GM23338 (cell line): ENCODE measurements at regions not wholly inside any gene's neighbourhood (a gene's known extent, or its start where the extent isn't known, plus 50 kb on each side); places are given as distances from the start of the nearest gene placed in this dataset.

ENCODE experiments used
- ATAC-seq: fragments of 200-7000 bp; cut with Tn5 transposase; 3 replicates; pipeline ENCODE4 v1.9.1; 2020
- DNase-seq: peaks from one replicate; pipeline ENCODE4 v3.0.0-alpha.2; 2015; ENCODE audit warnings: low spot score
- H2AFZ ChIP-seq: fragments of 200-600 bp; sonication (generic); 2 replicates; pipeline ENCODE4 v1.8.0; 2016; ENCODE audit warnings: antibody characterized with exemption, mild to moderate bottlenecking, moderate library complexity
- H3F3A ChIP-seq: fragments of 200-600 bp; sonication (generic); replicated peaks from 2 replicates; pipeline ENCODE4 v1.8.0; 2017; ENCODE audit warnings: antibody characterized with exemption, mixed run types, low read depth
- H3K27ac ChIP-seq: fragments of 200-600 bp; sonication (generic); 2 replicates; pipeline ENCODE4 v1.6.1; 2016; ENCODE audit warnings: low read depth
- H3K27me3 ChIP-seq: fragments of 200-600 bp; sonication (generic); 2 replicates; pipeline ENCODE4 v1.8.0; 2016; ENCODE audit warnings: mild to moderate bottlenecking, mixed run types, moderate library complexity; ENCODE audit not compliant: insufficient read depth
- H3K36me3 ChIP-seq: fragments of 200-600 bp; sonication (generic); 2 replicates; pipeline ENCODE4 v1.8.0; 2016; ENCODE audit warnings: mild to moderate bottlenecking; ENCODE audit not compliant: insufficient read depth
- H3K4me1 ChIP-seq: fragments of 200-600 bp; sonication (generic); 2 replicates; pipeline ENCODE4 v1.8.0; 2016; ENCODE audit warnings: mild to moderate bottlenecking, moderate library complexity; ENCODE audit not compliant: insufficient read depth
- H3K4me2 ChIP-seq: fragments of 200-600 bp; sonication (generic); 2 replicates; pipeline ENCODE4 v1.7.1; 2017; ENCODE audit warnings: mixed run types
- H3K4me3 ChIP-seq: fragments of 200-600 bp; sonication (generic); 2 replicates; pipeline ENCODE4 v1.6.1; 2016; ENCODE audit warnings: mixed run types
- H3K79me2 ChIP-seq: fragments of 200-600 bp; sonication (generic); replicated peaks from 2 replicates; pipeline ENCODE4 v1.8.0; 2017; ENCODE audit warnings: mild to moderate bottlenecking; ENCODE audit not compliant: insufficient read depth
- H3K9me2 ChIP-seq: fragments of 200-600 bp; sonication (generic); 2 replicates; pipeline ENCODE4 v1.8.0; 2017; ENCODE audit not compliant: insufficient read depth
- H4K20me1 ChIP-seq: fragments of 200-600 bp; sonication (generic); replicated peaks from 2 replicates; pipeline ENCODE4 v1.8.0; 2017; ENCODE audit warnings: mild to moderate bottlenecking; ENCODE audit not compliant: insufficient read depth
- H3K27ac Mint-ChIP-seq: 2 replicates; pipeline ENCODE4 v1.8.0; 2020; ENCODE audit warnings: inconsistent platforms, mild to moderate bottlenecking, moderate library complexity, mixed read lengths
- H3K27me3 Mint-ChIP-seq: 3 replicates; pipeline ENCODE4 v1.8.0; 2022; ENCODE audit warnings: low read depth, mild to moderate bottlenecking, moderate library complexity, mixed read lengths, inconsistent platforms; ENCODE audit not compliant: insufficient read depth, poor library complexity
- H3K36me3 Mint-ChIP-seq: 3 replicates; pipeline ENCODE4 v1.8.0; 2021; ENCODE audit warnings: low read depth, mild to moderate bottlenecking, inconsistent platforms, moderate library complexity, mixed read lengths
- H3K4me1 Mint-ChIP-seq: 3 replicates; pipeline ENCODE4 v1.8.0; 2020; ENCODE audit warnings: mild to moderate bottlenecking, inconsistent platforms, mixed read lengths
- H3K4me3 Mint-ChIP-seq: 3 replicates; pipeline ENCODE4 v1.8.0; 2021; ENCODE audit warnings: moderate library complexity, mild to moderate bottlenecking, inconsistent platforms, mixed read lengths
- H3K9me3 Mint-ChIP-seq: 3 replicates; pipeline ENCODE4 v1.8.0; 2020; ENCODE audit warnings: moderate library complexity, mild to moderate bottlenecking, inconsistent platforms, mixed read lengths
- CREB1 ChIP-seq: fragments of 250-450 bp; sonication (Bioruptor Pico); IDR thresholded peaks from 2 replicates; pipeline ENCODE4 v1.5.0; 2020; ENCODE audit warnings: low read depth, mild to moderate bottlenecking, moderate library complexity
- ETS1 ChIP-seq: IDR thresholded peaks from 2 replicates; pipeline ENCODE4 v1.6.1; 2016; ENCODE audit warnings: antibody characterized with exemption
- EZH2 ChIP-seq: fragments of 200-600 bp; sonication (generic); IDR thresholded peaks from one replicate; pipeline ENCODE4 v1.8.0; 2017; ENCODE audit warnings: antibody characterized with exemption, mild to moderate bottlenecking, low read depth; ENCODE audit not compliant: unreplicated experiment
- EZH2phosphoT487 ChIP-seq: fragments of 200-600 bp; sonication (generic); IDR thresholded peaks from one replicate; pipeline ENCODE4 v1.8.1; 2018; ENCODE audit warnings: antibody characterized with exemption; ENCODE audit not compliant: unreplicated experiment
- JUNB ChIP-seq: IDR thresholded peaks from one replicate; pipeline ENCODE4 v1.6.1; 2016; ENCODE audit warnings: antibody characterized with exemption; ENCODE audit not compliant: unreplicated experiment
- NANOG ChIP-seq: IDR thresholded peaks from 2 replicates; pipeline ENCODE4 v1.6.1; 2016; ENCODE audit warnings: antibody characterized with exemption, borderline replicate concordance
- POLR2AphosphoS5 ChIP-seq: IDR thresholded peaks from 2 replicates; pipeline ENCODE4 v1.6.1; 2016; ENCODE audit warnings: antibody characterized with exemption, low read depth
- REST ChIP-seq: IDR thresholded peaks from one replicate; pipeline ENCODE4 v1.6.1; 2018; ENCODE audit warnings: antibody characterized with exemption; ENCODE audit not compliant: unreplicated experiment
- STAT1 ChIP-seq: IDR thresholded peaks from one replicate; pipeline ENCODE4 v1.6.1; 2016; ENCODE audit warnings: antibody characterized with exemption; ENCODE audit not compliant: unreplicated experiment
- ZNF114 ChIP-seq: fragments of 250-450 bp; sonication (Bioruptor Pico); IDR thresholded peaks from 2 replicates; pipeline ENCODE4 v1.5.0; 2020; ENCODE audit warnings: mild to moderate bottlenecking, moderate library complexity
- ZNF331 ChIP-seq: fragments of 250-450 bp; sonication (Bioruptor Pico); IDR thresholded peaks from 2 replicates; pipeline ENCODE4 v1.5.0; 2020; ENCODE audit warnings: low read depth, mild to moderate bottlenecking, moderate library complexity
- TF ChIP-seq, protein P1 (sequence below), 2 experiments: fragments of 200-600 bp in 1 of 2; sonication (generic) in 1 of 2; conservative IDR thresholded peaks; 2 replicates each; pipeline versions ENCODE4 v1.5.1 to v1.6.1; 2016 to 2017; ENCODE audit warnings: antibody characterized with exemption in 2 of 2, low read depth in 2 of 2, mild to moderate bottlenecking in 2 of 2, moderate library complexity in 1 of 2
- TF ChIP-seq, protein P2 (sequence below): fragments of 250-450 bp; sonication (Bioruptor Pico); IDR thresholded peaks from 2 replicates; pipeline ENCODE4 v1.5.0; 2020; ENCODE audit warnings: mild to moderate bottlenecking, moderate library complexity

- H3F3A ChIP-seq, result no peaks in the 10 kb centered on the region
- no peaks in the 10 kb centered on the region for H3K79me2 ChIP-seq
- H4K20me1 ChIP-seq, result no peaks in the 10 kb centered on the region
- no peak overlapping the region for H3K4me3 ChIP-seq
- no peak overlapping the region for H2AFZ ChIP-seq
- Mint-ChIP-seq H3K9me3 (peaks cover 3% of the 10 kb centered on the region; the same call in 1 of the 3 replicates), H3K4me1 (peaks cover 5% of the 10 kb centered on the region), H3K27me3 (peaks cover 5% of the 10 kb centered on the region), H3K36me3 (0 out of 3 replicates have a peak, but pooled peaks cover 2% of the 10 kb centered on the region), H3K27ac (no peak overlapping the region), H3K4me3 (no peak overlapping the region)
- H3K36me3 ChIP-seq, result no peaks in the 10 kb centered on the region
- no peaks in the 10 kb centered on the region for H3K27me3 ChIP-seq
- no peak for ATAC-seq
- no peak for TF ChIP-seq REST
- TF ChIP-seq ZNF331 (CRISPR knock-in tag), result no peak
- TF ChIP-seq EZH2phosphoT487, result no peak
- no peak for TF ChIP-seq NANOG
- TF ChIP-seq, protein P1, sequence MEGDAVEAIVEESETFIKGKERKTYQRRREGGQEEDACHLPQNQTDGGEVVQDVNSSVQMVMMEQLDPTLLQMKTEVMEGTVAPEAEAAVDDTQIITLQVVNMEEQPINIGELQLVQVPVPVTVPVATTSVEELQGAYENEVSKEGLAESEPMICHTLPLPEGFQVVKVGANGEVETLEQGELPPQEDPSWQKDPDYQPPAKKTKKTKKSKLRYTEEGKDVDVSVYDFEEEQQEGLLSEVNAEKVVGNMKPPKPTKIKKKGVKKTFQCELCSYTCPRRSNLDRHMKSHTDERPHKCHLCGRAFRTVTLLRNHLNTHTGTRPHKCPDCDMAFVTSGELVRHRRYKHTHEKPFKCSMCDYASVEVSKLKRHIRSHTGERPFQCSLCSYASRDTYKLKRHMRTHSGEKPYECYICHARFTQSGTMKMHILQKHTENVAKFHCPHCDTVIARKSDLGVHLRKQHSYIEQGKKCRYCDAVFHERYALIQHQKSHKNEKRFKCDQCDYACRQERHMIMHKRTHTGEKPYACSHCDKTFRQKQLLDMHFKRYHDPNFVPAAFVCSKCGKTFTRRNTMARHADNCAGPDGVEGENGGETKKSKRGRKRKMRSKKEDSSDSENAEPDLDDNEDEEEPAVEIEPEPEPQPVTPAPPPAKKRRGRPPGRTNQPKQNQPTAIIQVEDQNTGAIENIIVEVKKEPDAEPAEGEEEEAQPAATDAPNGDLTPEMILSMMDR (conservative IDR thresholded peaks at IDR 0.05; ENCODE audit: low read depth in 2 of 2), result no peak
- no peak for TF ChIP-seq EZH2
- TF ChIP-seq JUNB, result no peak
- no peak for TF ChIP-seq CREB1 (CRISPR knock-in tag)
- TF ChIP-seq ETS1, result no peak
- TF ChIP-seq POLR2AphosphoS5, result no peak
- no peak for TF ChIP-seq STAT1
- TF ChIP-seq, protein P2, sequence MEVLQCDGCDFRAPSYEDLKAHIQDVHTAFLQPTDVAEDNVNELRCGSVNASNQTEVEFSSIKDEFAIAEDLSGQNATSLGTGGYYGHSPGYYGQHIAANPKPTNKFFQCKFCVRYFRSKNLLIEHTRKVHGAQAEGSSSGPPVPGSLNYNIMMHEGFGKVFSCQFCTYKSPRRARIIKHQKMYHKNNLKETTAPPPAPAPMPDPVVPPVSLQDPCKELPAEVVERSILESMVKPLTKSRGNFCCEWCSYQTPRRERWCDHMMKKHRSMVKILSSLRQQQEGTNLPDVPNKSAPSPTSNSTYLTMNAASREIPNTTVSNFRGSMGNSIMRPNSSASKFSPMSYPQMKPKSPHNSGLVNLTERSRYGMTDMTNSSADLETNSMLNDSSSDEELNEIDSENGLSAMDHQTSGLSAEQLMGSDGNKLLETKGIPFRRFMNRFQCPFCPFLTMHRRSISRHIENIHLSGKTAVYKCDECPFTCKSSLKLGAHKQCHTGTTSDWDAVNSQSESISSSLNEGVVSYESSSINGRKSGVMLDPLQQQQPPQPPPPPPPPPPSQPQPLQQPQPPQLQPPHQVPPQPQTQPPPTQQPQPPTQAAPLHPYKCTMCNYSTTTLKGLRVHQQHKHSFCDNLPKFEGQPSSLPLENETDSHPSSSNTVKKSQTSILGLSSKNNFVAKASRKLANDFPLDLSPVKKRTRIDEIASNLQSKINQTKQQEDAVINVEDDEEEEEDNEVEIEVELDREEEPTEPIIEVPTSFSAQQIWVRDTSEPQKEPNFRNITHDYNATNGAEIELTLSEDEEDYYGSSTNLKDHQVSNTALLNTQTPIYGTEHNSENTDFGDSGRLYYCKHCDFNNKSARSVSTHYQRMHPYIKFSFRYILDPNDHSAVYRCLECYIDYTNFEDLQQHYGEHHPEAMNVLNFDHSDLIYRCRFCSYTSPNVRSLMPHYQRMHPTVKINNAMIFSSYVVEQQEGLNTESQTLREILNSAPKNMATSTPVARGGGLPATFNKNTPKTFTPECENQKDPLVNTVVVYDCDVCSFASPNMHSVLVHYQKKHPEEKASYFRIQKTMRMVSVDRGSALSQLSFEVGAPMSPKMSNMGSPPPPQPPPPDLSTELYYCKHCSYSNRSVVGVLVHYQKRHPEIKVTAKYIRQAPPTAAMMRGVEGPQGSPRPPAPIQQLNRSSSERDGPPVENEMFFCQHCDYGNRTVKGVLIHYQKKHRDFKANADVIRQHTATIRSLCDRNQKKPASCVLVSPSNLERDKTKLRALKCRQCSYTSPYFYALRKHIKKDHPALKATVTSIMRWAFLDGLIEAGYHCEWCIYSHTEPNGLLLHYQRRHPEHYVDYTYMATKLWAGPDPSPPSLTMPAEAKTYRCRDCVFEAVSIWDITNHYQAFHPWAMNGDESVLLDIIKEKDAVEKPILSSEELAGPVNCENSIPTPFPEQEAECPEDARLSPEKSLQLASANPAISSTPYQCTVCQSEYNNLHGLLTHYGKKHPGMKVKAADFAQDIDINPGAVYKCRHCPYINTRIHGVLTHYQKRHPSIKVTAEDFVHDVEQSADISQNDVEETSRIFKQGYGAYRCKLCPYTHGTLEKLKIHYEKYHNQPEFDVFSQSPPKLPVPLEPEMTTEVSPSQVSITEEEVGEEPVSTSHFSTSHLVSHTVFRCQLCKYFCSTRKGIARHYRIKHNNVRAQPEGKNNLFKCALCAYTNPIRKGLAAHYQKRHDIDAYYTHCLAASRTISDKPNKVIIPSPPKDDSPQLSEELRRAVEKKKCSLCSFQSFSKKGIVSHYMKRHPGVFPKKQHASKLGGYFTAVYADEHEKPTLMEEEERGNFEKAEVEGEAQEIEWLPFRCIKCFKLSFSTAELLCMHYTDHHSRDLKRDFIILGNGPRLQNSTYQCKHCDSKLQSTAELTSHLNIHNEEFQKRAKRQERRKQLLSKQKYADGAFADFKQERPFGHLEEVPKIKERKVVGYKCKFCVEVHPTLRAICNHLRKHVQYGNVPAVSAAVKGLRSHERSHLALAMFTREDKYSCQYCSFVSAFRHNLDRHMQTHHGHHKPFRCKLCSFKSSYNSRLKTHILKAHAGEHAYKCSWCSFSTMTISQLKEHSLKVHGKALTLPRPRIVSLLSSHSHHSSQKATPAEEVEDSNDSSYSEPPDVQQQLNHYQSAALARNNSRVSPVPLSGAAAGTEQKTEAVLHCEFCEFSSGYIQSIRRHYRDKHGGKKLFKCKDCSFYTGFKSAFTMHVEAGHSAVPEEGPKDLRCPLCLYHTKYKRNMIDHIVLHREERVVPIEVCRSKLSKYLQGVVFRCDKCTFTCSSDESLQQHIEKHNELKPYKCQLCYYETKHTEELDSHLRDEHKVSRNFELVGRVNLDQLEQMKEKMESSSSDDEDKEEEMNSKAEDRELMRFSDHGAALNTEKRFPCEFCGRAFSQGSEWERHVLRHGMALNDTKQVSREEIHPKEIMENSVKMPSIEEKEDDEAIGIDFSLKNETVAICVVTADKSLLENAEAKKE, result no peak
- TF ChIP-seq ZNF114 (CRISPR knock-in tag), result no peak
- H3K9me2 ChIP-seq, result no peaks in the 10 kb centered on the region
- H3K4me2 ChIP-seq, result no peak overlapping the region
- H3K4me1 ChIP-seq, result peaks cover 4% of the 10 kb centered on the region
- no peak for DNase-seq
- no peak overlapping the region for H3K27ac ChIP-seq
These were observed 228.8 kb upstream of the RGMA start for GRCh38 chr15:93317772-93318171.
